ENCODE measurements at regions not wholly inside any gene's neighbourhood (a gene's known extent, or its start where the extent isn't known, plus 50 kb on each side); places are given as distances from the start of the nearest gene placed in this dataset.

GRCh38 chr4:85094735-85095134 lies 128.2 kb upstream of the WDFY3 start:
- no peaks in the 10 kb centered on the region for H3K79me2 ChIP-seq (ENCODE audit: control insufficient read depth, insufficient read depth, low read length)
- ChIA-PET POLR2A (no interaction called here), CTCF (interaction anchor here (1.9 kb wide), 1 partner anchor 10 kb away, joined by 15 read pairs; no protein-coding TSS in a partner anchor)
- intact Hi-C loops (cut with micrococcal nuclease) = no loop called here
- no peaks in the 10 kb centered on the region for H3K9me3 ChIP-seq (replicated peaks; ENCODE audit: control insufficient read depth, insufficient read depth, low read length)
- no peak overlapping the region for H3K4me3 ChIP-seq (replicated peaks in 1 of 3; ENCODE audit: insufficient read depth in 1 of 3, low read depth in 1 of 3, low read length in 3 of 3)
- H4K20me1 ChIP-seq (replicated peaks; ENCODE audit: control insufficient read depth, extremely low read depth, insufficient read depth, low read length) = no peaks in the 10 kb centered on the region
- H3K36me3 ChIP-seq (ENCODE audit: control insufficient read depth in 2 of 2, extremely low read depth in 1 of 2, insufficient read depth in 2 of 2, low read length in 2 of 2) = no peaks in the 10 kb centered on the region
- no peak overlapping the region for H2AFZ ChIP-seq (ENCODE audit: low read depth, low read length)
- H3K27me3 ChIP-seq (ENCODE audit: control insufficient read depth in 2 of 2, insufficient read depth in 2 of 2, low read length in 2 of 2) = peaks cover 2 to 10% of the 10 kb centered on the region in 2 experiments
- H3K9ac ChIP-seq (replicated peaks; ENCODE audit: extremely low read depth, insufficient read depth, low read length) = no peak overlapping the region
- H3K4me2 ChIP-seq (ENCODE audit: insufficient read depth, low read length) = no peak overlapping the region
- BruUV-seq (replicated peaks) = no TSS peak
- H3K9me1 ChIP-seq (replicated peaks; ENCODE audit: control insufficient read depth, extremely low read depth, insufficient read depth, low read length) = no peaks in the 10 kb centered on the region
- dilution Hi-C loops (cut with MboI; ENCODE audit: extremely low pct_ligation_motif_present, low sequenced_read_pairs) = no loop called here
- no peak overlapping the region for H3K27ac ChIP-seq (ENCODE audit: insufficient read depth, low read depth, low read length)
- no peak for TF ChIP-seq MAX (IDR thresholded peaks at IDR 0.05; ENCODE audit: insufficient read depth, insufficient read length)
- TF ChIP-seq GATA2 (IDR thresholded peaks at IDR 0.05; ENCODE audit: insufficient read depth, insufficient read length, low read depth, low read length) = no peak
- no peak for TF ChIP-seq EZH2 (IDR thresholded peaks at IDR 0.05; ENCODE audit: borderline replicate concordance, low read depth, low read length, severe bottlenecking)
- no peak for TF ChIP-seq CTCF (IDR thresholded peaks at IDR 0.05; ENCODE audit: extremely low read depth in 1 of 2, insufficient read depth in 1 of 2, low read depth in 1 of 2, low read length in 2 of 2)
- TF ChIP-seq POLR2A (IDR thresholded peaks at IDR 0.05; ENCODE audit: low read depth, low read length) = no peak
- TF ChIP-seq JUN (IDR thresholded peaks at IDR 0.05; ENCODE audit: borderline replicate concordance, insufficient read depth, insufficient read length, low read depth) = no peak
- TF ChIP-seq MYC (IDR thresholded peaks at IDR 0.05; ENCODE audit: low read depth, low read length) = no peak
- TF ChIP-seq FOS (IDR thresholded peaks at IDR 0.05; ENCODE audit: borderline replicate concordance, insufficient read depth, low read length) = no peak
- no peak for TF ChIP-seq POLR2AphosphoS5 (IDR thresholded peaks at IDR 0.05; ENCODE audit: insufficient read depth, low read depth, low read length)
- DNase-seq (ENCODE audit: low read depth, low spot score) (no peak), FAIRE-seq (no peak)
- no peaks in the 10 kb centered on the region for H3K4me1 ChIP-seq (ENCODE audit: control insufficient read depth, extremely low read depth, insufficient read depth, low read length)
